ENCODE measurements at regions not wholly inside any gene's neighbourhood (a gene's known extent, or its start where the extent isn't known, plus 50 kb on each side); places are given as distances from the start of the nearest gene placed in this dataset.

- H4K20me1 ChIP-seq (ENCODE audit: insufficient read depth, low read length) = no peaks in the 10 kb centered on the region
- no peaks in the 10 kb centered on the region for H3K4me1 Mint-ChIP-seq
- no peaks in the 10 kb centered on the region for H3K36me3 Mint-ChIP-seq
- no peak for DNase-seq
- H3K4me1 ChIP-seq (ENCODE audit: control insufficient read depth in 1 of 2, insufficient read depth in 2 of 2, low read length in 2 of 2) = no peaks in the 10 kb centered on the region
- H3K4me3 ChIP-seq (replicated peaks in 1 of 3; ENCODE audit: low read depth in 2 of 3, low read length in 3 of 3) = no peak overlapping the region
- no peak overlapping the region for H3K4me3 Mint-ChIP-seq
- no peak overlapping the region for H3K4me2 ChIP-seq (replicated peaks; ENCODE audit: extremely low read depth, low read length, poor library complexity, severe bottlenecking)
- H3K27ac ChIP-seq (ENCODE audit: low read depth in 1 of 2, low read length in 2 of 2) = no peak overlapping the region
- no peak overlapping the region for H3K27ac Mint-ChIP-seq
- intact Hi-C loops (cut with micrococcal nuclease) = no loop called here
- H3K36me3 ChIP-seq (replicated peaks in 1 of 2; ENCODE audit: control insufficient read depth in 1 of 2, insufficient read depth in 2 of 2, low read length in 2 of 2) = no peaks in the 10 kb centered on the region
- H3K9me3 Mint-ChIP-seq = peaks cover 0 to 12% (median 5%) of the 10 kb centered on the region in 7 donors
- no peak overlapping the region for H2AFZ ChIP-seq (ENCODE audit: insufficient read depth, low read depth, low read length, poor library complexity, severe bottlenecking)
- no peaks in the 10 kb centered on the region for H3K27me3 ChIP-seq (ENCODE audit: control insufficient read depth in 2 of 2, insufficient read depth in 2 of 2, low read length in 2 of 2)
- peaks cover 2 to 7% (median 2%) of the 10 kb centered on the region in 3 donors for H3K27me3 Mint-ChIP-seq (ENCODE audit: low read depth in 3 of 3)
- H3K79me2 ChIP-seq (ENCODE audit: insufficient read depth, low read length) = no peaks in the 10 kb centered on the region
- no peak overlapping the region for H3K9ac ChIP-seq (ENCODE audit: insufficient read depth, low read length, poor library complexity, severe bottlenecking)
- no peaks in the 10 kb centered on the region for H3K9me3 ChIP-seq (replicated peaks in 1 of 2; ENCODE audit: control insufficient read depth in 1 of 2, insufficient read depth in 1 of 2, low read length in 2 of 2)
- WGBS (ENCODE audit: insufficient coverage) = no CpG with 5 or more reads among the region's 2 CpGs
- no peak for TF ChIP-seq CTCF (IDR thresholded peaks at IDR 0.05)
These were observed 76.5 kb downstream of the C1D start for GRCh38 chr2:67986258-67986657.
